Effector memory CD4-positive, alpha-beta T cell (primary cell): ENCODE measurements at regions not wholly inside any gene's neighbourhood (a gene's known extent, or its start where the extent isn't known, plus 50 kb on each side); places are given as distances from the start of the nearest gene placed in this dataset.

Source experiments
- DNase-seq, 3 donors: peaks; one replicate each; pipeline ENCODE4 v3.0.0-alpha.2; 2020
- H3K27ac ChIP-seq: 2 replicates; pipeline ENCODE4 v1.7.0; 2013; ENCODE audit warnings: mild to moderate bottlenecking, low read length, moderate library complexity; ENCODE audit not compliant: insufficient read depth, poor library complexity, severe bottlenecking
- H3K27me3 ChIP-seq: replicated peaks from 2 replicates; pipeline ENCODE4 v1.7.0; 2013; ENCODE audit warnings: mild to moderate bottlenecking, low read length; ENCODE audit not compliant: insufficient read depth, control insufficient read depth, poor library complexity, severe bottlenecking
- H3K36me3 ChIP-seq: 2 replicates; pipeline ENCODE4 v1.7.0; 2013; ENCODE audit warnings: mild to moderate bottlenecking, low read length, moderate library complexity; ENCODE audit not compliant: control insufficient read depth, insufficient read depth
- H3K4me1 ChIP-seq: 2 replicates; pipeline ENCODE4 v1.7.0; 2013; ENCODE audit warnings: low read length, mild to moderate bottlenecking; ENCODE audit not compliant: control insufficient read depth, insufficient read depth, poor library complexity, severe bottlenecking
- H3K4me3 ChIP-seq: 2 replicates; pipeline ENCODE4 v1.7.0; 2013; ENCODE audit warnings: low read length, low read depth, mild to moderate bottlenecking; ENCODE audit not compliant: insufficient read depth, poor library complexity, severe bottlenecking
- H3K9me3 ChIP-seq: 2 replicates; pipeline ENCODE4 v1.7.0; 2013; ENCODE audit warnings: mild to moderate bottlenecking, low read length, moderate library complexity; ENCODE audit not compliant: control insufficient read depth

DNA sequence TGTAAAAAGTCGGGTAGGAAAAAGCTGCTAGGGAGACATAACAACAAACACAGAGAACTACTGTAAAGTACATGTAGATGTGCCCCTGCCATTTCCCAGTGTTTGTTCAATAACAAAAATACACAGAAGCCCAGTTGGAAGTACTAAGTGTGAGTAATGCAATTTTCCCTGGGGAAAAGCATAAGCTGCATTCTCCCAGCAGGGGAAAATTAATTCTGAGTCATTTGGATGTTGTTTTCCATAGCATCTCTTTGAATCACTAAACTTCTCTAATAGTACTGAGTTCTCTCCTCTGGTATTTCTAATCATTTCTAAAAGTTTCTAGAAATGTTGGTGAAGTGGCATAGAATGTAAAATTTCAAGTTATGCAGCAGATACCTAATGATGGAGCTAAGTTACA is 1114.9 kb downstream of the C4orf33 start:
- DNase-seq: no peak
- H3K27me3 ChIP-seq: no peaks in the 10 kb centered on the region
- H3K27ac ChIP-seq: no peak overlapping the region
- no peak overlapping the region for H3K4me3 ChIP-seq
- no peaks in the 10 kb centered on the region for H3K36me3 ChIP-seq
- H3K9me3 ChIP-seq: no peaks in the 10 kb centered on the region
- no peaks in the 10 kb centered on the region for H3K4me1 ChIP-seq

DNA sequence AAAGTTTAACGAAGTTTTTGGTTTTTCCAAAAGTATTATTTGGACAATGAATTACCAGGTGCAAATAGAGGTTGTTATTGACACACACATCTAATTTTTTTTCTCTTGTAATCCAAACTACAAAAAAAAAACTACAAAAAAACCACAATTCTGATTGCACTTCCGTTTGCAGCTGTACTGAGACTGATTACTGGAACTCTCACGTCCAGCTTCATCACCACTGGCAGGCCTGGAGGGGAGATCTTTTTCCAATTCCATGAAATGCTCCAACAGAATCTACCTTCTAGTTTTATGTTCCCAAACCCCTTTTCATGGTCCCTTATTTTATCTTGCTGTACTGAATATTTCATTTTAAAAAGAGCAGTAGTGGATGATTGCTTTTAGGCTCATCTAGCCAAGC is 1118.3 kb downstream of the C4orf33 start:
- H3K4me1 ChIP-seq: no peaks in the 10 kb centered on the region
- no peak overlapping the region for H3K27ac ChIP-seq
- no peaks in the 10 kb centered on the region for H3K36me3 ChIP-seq
- no peaks in the 10 kb centered on the region for H3K9me3 ChIP-seq
- H3K27me3 ChIP-seq: no peaks in the 10 kb centered on the region
- H3K4me3 ChIP-seq: no peak overlapping the region
- DNase-seq: no peak

DNA sequence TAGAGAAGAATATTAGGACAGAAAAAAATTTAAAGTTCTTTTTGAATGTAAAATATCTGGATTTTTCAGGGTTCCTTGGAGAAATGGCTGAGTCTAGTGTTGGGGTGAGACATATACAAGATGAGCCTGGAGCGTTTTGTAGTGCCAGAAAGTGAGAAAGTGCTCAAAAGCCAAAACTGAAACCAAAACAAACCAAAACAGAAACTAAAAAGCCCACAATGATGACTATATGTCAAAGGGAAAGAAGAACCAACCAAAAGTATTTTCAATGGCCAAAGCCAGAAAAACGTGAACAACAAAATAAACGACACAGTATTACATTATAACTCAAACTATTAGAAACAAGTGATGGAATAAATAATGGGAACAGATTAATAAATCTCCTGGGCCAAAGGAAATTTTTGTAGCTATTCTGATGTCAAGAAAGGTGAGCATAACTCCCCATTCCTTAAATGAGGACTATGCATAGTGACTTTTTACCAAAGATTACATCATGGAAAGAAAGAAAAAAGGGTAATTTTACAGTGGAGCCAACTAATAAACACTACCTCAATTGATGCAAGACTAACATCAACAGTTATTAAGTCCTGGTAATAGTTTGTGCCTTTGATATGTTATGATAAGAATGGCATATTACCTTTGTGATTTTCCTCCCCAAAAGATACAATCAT is 1137.6 kb downstream of the C4orf33 start:
- H3K4me3 ChIP-seq: no peak overlapping the region
- H3K9me3 ChIP-seq: no peaks in the 10 kb centered on the region
- H3K27ac ChIP-seq: no peak overlapping the region
- H3K27me3 ChIP-seq: no peaks in the 10 kb centered on the region
- H3K4me1 ChIP-seq: no peaks in the 10 kb centered on the region
- no peaks in the 10 kb centered on the region for H3K36me3 ChIP-seq
- no peak for DNase-seq

DNA sequence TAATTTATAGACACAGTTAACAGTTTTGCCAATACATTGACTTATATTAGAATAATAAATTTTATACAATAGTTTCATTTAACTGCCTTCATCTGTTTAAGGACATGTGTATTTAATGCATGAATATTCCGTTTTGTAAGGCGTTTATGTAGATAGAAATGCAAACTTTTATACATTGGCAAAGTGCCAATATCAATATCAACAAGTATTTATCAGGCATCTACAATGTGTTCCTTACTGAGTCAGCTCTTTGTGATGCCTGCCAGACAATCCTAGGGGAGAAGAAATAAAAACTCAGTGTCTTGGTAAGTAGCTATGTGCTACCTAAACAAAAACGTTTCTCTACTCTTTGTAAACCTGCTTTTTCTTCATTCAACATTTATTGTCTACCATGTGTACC is 1142.2 kb downstream of the C4orf33 start:
- H3K4me1 ChIP-seq: no peaks in the 10 kb centered on the region
- H3K4me3 ChIP-seq: no peak overlapping the region
- DNase-seq: no peak
- no peaks in the 10 kb centered on the region for H3K9me3 ChIP-seq
- no peaks in the 10 kb centered on the region for H3K27me3 ChIP-seq
- no peaks in the 10 kb centered on the region for H3K36me3 ChIP-seq
- H3K27ac ChIP-seq: no peak overlapping the region

DNA sequence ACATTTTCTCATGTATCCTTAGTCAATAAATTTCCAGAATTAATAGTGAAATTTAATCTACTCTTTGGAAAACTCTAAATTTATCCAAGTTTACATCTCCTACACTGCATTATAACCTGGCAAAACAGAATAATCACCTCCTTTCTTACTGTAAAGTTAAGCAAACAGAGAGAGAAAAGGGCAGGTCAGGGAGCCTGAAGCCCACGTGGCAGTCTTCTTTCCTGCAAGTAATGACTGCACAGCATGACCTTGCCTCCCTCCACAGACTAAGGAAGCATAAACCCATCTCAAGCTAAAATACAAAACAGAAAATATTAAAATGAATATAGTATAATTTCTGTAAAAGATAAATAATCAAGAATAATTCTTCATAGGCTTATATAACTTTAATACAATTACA is 1153.0 kb downstream of the C4orf33 start:
- Histone ChIP-seq H3K27ac (no peak overlapping the region), H3K9me3 (no peaks in the 10 kb centered on the region), H3K27me3 (no peaks in the 10 kb centered on the region), H3K4me3 (no peak overlapping the region), H3K4me1 (no peaks in the 10 kb centered on the region), H3K36me3 (no peaks in the 10 kb centered on the region)
- no peak for DNase-seq

DNA sequence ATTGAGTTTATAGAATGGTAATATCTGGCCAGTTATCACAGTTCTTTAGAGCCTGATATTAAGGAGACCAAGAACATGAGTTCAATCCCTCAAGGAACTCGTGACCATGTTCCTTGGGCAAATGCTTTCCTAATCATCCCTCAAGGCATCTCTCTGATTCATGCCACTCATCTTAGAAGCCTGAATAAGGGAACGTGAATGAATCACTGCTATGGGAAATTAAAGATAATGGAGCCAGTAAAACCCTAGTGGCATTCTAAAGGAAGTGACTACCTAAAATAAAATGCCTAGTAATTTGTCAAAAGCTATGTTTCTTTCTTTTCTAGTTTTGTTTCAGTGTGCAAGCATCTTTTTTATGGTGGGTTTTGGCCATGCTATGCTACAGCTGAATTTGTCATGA is 1161.3 kb downstream of the C4orf33 start:
- H3K9me3 ChIP-seq: no peaks in the 10 kb centered on the region
- no peaks in the 10 kb centered on the region for H3K36me3 ChIP-seq
- no peaks in the 10 kb centered on the region for H3K27me3 ChIP-seq
- H3K4me3 ChIP-seq: no peak overlapping the region
- no peaks in the 10 kb centered on the region for H3K4me1 ChIP-seq
- H3K27ac ChIP-seq: no peak overlapping the region
- DNase-seq: no peak

DNA sequence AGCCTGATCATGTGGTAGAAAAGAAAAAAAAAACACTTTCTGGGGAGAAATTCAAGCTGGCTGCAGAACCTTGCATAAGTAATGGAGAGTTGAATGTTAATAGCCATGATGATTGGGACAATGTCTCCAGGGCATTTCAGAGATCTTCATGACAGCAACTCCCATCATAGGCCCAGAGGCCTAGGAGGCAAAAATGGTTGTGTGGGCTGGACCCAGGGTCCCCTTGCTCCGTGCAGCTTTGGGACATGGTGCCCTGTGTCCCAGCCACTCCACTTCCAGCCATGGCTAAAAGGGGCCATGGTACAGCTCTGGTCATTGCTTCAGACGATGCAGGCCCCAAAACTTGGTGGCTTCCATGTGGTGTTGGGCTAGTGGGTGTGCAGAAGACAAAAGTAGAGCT is 1170.9 kb downstream of the C4orf33 start:
- Histone ChIP-seq H3K4me1 (no peaks in the 10 kb centered on the region), H3K36me3 (no peaks in the 10 kb centered on the region), H3K27ac (no peak overlapping the region), H3K4me3 (no peak overlapping the region), H3K27me3 (no peaks in the 10 kb centered on the region), H3K9me3 (no peaks in the 10 kb centered on the region)
- no peak for DNase-seq

DNA sequence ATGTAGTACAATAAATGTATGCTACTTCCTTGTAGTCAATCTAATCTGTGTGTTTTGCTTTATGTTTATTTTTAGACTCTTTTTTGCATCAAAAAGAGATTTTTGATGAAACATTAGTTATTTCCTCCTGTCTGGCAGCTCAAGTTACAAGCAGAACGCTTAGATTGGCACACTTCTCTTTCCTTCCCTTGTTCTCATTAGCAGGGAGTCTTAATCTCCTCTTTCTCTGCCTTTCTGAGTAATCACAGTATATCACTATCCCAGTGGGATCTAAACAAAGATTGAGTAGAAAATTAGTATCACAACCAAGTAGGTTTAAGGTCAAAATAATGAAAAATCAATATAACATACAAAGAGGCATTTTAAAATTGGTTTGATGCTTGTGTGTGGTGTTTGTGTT is 1192.6 kb downstream of the C4orf33 start:
- Histone ChIP-seq H3K4me1 (no peaks in the 10 kb centered on the region), H3K9me3 (no peaks in the 10 kb centered on the region), H3K27me3 (no peaks in the 10 kb centered on the region), H3K36me3 (no peaks in the 10 kb centered on the region), H3K4me3 (no peak overlapping the region), H3K27ac (no peak overlapping the region)
- DNase-seq: no peak

DNA sequence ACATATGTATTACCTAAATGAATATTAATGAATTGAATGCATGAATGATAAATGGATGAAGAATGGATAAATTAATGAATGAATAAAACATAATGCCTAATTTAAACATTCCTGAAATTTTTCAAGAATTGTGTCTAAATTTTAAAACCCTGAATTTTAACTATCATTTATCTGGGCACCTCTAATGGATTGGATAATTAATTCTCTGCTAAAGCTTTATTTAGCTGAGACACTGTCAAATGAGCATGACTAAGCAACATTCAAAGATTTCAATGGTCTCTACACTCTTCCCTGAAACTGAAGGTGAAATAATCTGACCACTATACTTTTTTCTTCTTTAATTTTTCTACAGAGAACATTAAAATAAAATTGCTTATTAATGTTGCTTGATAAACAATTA is 1197.7 kb downstream of the C4orf33 start:
- Histone ChIP-seq H3K36me3 (no peaks in the 10 kb centered on the region), H3K27me3 (no peaks in the 10 kb centered on the region), H3K4me1 (no peaks in the 10 kb centered on the region), H3K9me3 (no peaks in the 10 kb centered on the region), H3K4me3 (no peak overlapping the region), H3K27ac (no peak overlapping the region)
- no peak for DNase-seq

DNA sequence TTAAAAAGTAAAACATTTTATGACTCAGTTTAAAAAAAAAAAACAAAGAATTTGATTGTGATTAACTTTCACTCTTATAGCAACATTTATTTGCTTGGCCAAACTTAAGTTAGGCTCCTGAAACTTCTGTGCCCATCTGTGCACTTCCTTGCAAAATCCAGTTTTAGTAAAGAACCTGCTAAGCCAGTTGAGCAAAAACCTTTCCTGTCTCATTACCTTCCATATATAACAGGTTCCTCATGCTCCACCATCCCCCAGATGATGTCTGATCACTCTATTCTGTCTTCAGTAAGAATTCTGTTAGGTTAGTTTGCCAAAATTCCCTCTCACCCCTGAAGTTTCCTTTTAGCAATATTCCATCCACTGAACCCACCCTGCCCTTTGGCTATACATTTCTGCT is 1200.5 kb downstream of the C4orf33 start:
- H3K4me3 ChIP-seq: no peak overlapping the region
- no peaks in the 10 kb centered on the region for H3K4me1 ChIP-seq
- H3K36me3 ChIP-seq: no peaks in the 10 kb centered on the region
- no peak overlapping the region for H3K27ac ChIP-seq
- no peaks in the 10 kb centered on the region for H3K9me3 ChIP-seq
- DNase-seq: no peak
- H3K27me3 ChIP-seq: no peaks in the 10 kb centered on the region
